ENCODE measurements at regions not wholly inside any gene's neighbourhood (a gene's known extent, or its start where the extent isn't known, plus 50 kb on each side); places are given as distances from the start of the nearest gene placed in this dataset.

- Histone ChIP-seq H2BK5ac (ENCODE audit: low read depth, low read length) (no peak overlapping the region), H2BK15ac (ENCODE audit: low read length) (no peak overlapping the region), H3K4me3 (ENCODE audit: extremely low read depth in 1 of 4, insufficient read depth in 2 of 4, low read depth in 3 of 4, low read length in 4 of 4) (no peak overlapping the region), H3K79me2 (ENCODE audit: control insufficient read depth in 1 of 2, insufficient read depth in 2 of 2, low read length in 2 of 2) (no peaks in the 10 kb centered on the region), H3K9me3 (ENCODE audit: insufficient read depth in 2 of 2, low read depth in 1 of 2, low read length in 1 of 2) (peaks cover 0 to 7% of the 10 kb centered on the region in 2 experiments; a peak in 1 of 4 replicates), H3K23ac (ENCODE audit: insufficient read length) (no peak overlapping the region), H3K56ac (replicated peaks; ENCODE audit: insufficient read length, low read depth, low read length) (no peak overlapping the region), H2AK5ac (ENCODE audit: low read depth, low read length) (no peak overlapping the region), H4K5ac (ENCODE audit: insufficient read length, low read depth, low read length) (no peak overlapping the region), H3K18ac (ENCODE audit: extremely low read depth, low read length) (no peak overlapping the region), H2BK120ac (replicated peaks; ENCODE audit: low read depth, low read length) (no peak overlapping the region), H3K79me1 (ENCODE audit: low read depth, low read length) (no peaks in the 10 kb centered on the region), H2BK12ac (ENCODE audit: low read depth, low read length) (no peak overlapping the region), H3K36me3 (ENCODE audit: control insufficient read depth in 2 of 4, insufficient read depth in 4 of 4, low read length in 3 of 4) (no peaks in the 10 kb centered on the region), H2BK20ac (ENCODE audit: low read length) (no peak overlapping the region), H3K14ac (ENCODE audit: insufficient read length) (no peak overlapping the region), H4K20me1 (replicated peaks in 1 of 2; ENCODE audit: control insufficient read depth in 1 of 2, insufficient read depth in 2 of 2, low read length in 2 of 2) (no peaks in the 10 kb centered on the region), H4K91ac (replicated peaks; ENCODE audit: insufficient read length, low read length) (no peak overlapping the region), H3K27me3 (replicated peaks in 1 of 4; ENCODE audit: control insufficient read depth in 3 of 4, extremely low read depth in 1 of 4, insufficient read depth in 3 of 4, low read length in 3 of 4) (no peaks in the 10 kb centered on the region), H3K4ac (replicated peaks; ENCODE audit: insufficient read length, low read depth, low read length) (no peak overlapping the region), H3K9ac (replicated peaks in 1 of 4; ENCODE audit: extremely low read depth in 1 of 4, low read depth in 3 of 4, low read length in 3 of 4) (no peak overlapping the region), H3K23me2 (ENCODE audit: low read depth, low read length) (no peaks in the 10 kb centered on the region), H3K4me2 (ENCODE audit: insufficient read depth in 1 of 2, low read depth in 2 of 2, low read length in 2 of 2) (no peak overlapping the region), H3K4me1 (replicated peaks in 1 of 4; ENCODE audit: control insufficient read depth in 3 of 4, insufficient read depth in 4 of 4, low read length in 3 of 4) (peaks cover 0 to 8% (median 0%) of the 10 kb centered on the region in 4 experiments; a peak in 1 of 7 replicates), H3K27ac (ENCODE audit: low read depth, low read length) (no peak overlapping the region), H4K8ac (ENCODE audit: extremely low read depth, insufficient read depth, low read length) (no peak overlapping the region), H2AFZ (ENCODE audit: low read length) (no peak overlapping the region)
- DNase-seq (ENCODE audit: low read depth in 1 of 2, low spot score in 2 of 2): no peak
- FAIRE-seq: no peak
- ChIA-PET CTCF (ENCODE audit: partially characterized antibody) (interaction anchor here (1.0 to 2.6 kb wide), 4 partner anchors 9 to 617 kb away, joined by 3 to 14 read pairs (median 7); no protein-coding TSS in a partner anchor), POLR2A (ENCODE audit: partially characterized antibody) (no interaction called here)
- 69% methylated on average over 5 of the region's 5 CpGs; no CpG with 5 or more reads in 1 of the 2 experiments for WGBS, 2 experiments (ENCODE audit: extremely low coverage in 1 of 2, insufficient coverage in 1 of 2, insufficient read length in 1 of 2, insufficient replicate concordance in 2 of 2, low coverage in 1 of 2, low lambda C conversion rate in 2 of 2, missing lambda C conversion rate in 1 of 2)
- TF ChIP-seq KDM1A (IDR thresholded peaks at IDR 0.05; ENCODE audit: borderline replicate concordance, low read length) (no peak), HDAC6 (IDR thresholded peaks at IDR 0.05; ENCODE audit: low read depth, low read length) (no peak), ZNF274 (IDR thresholded peaks at IDR 0.05; ENCODE audit: borderline replicate concordance, extremely low read depth, low read length) (no peak), RBBP5 (IDR thresholded peaks at IDR 0.05; ENCODE audit: borderline replicate concordance, low read depth, low read length) (no peak), SP1 (IDR thresholded peaks at IDR 0.05; ENCODE audit: low read depth, low read length) (no peak), SUZ12 (IDR thresholded peaks at IDR 0.05; ENCODE audit: low read length) (no peak)
- TF ChIP-seq, protein P1, sequence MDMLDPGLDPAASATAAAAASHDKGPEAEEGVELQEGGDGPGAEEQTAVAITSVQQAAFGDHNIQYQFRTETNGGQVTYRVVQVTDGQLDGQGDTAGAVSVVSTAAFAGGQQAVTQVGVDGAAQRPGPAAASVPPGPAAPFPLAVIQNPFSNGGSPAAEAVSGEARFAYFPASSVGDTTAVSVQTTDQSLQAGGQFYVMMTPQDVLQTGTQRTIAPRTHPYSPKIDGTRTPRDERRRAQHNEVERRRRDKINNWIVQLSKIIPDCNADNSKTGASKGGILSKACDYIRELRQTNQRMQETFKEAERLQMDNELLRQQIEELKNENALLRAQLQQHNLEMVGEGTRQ (IDR thresholded peaks at IDR 0.05; ENCODE audit: low read length): no peak
- TF ChIP-seq, protein P2, sequence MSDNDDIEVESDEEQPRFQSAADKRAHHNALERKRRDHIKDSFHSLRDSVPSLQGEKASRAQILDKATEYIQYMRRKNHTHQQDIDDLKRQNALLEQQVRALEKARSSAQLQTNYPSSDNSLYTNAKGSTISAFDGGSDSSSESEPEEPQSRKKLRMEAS (IDR thresholded peaks at IDR 0.05): no peak
Measured at GRCh38 chr10:105681051-105681450, 1040.0 kb downstream of the SORCS3 start.
